DOHH2 (cell line): ENCODE measurements at regions not wholly inside any gene's neighbourhood (a gene's known extent, or its start where the extent isn't known, plus 50 kb on each side); places are given as distances from the start of the nearest gene placed in this dataset.
"Not testable (repeated sequence)": the region's sequence is repeated elsewhere in the genome, so short reads cannot be mapped to it uniquely, and the experiment has no call there.

Experiments
- H3F3A ChIP-seq: fragments of 200-600 bp; sonication (generic), shearing (Covaris generic); 2 replicates; pipeline ENCODE4 v1.6.0; 2016; ENCODE audit warnings: antibody characterized with exemption, mild to moderate bottlenecking; ENCODE audit not compliant: control insufficient read depth, insufficient read depth
- H3K27ac ChIP-seq: fragments of 200-600 bp; sonication (generic); 2 replicates; pipeline ENCODE4 v1.5.1; 2014; ENCODE audit warnings: low read depth, mild to moderate bottlenecking, low read length, moderate library complexity
- H3K27me3 ChIP-seq: fragments of 200-600 bp; sonication (generic); 2 replicates; pipeline ENCODE4 v1.6.1; 2014; ENCODE audit warnings: mild to moderate bottlenecking, low read length, mixed read lengths; ENCODE audit not compliant: control insufficient read depth
- H3K36me3 ChIP-seq: fragments of 200-600 bp; sonication (generic); 2 replicates; pipeline ENCODE4 v1.6.1; 2014; ENCODE audit warnings: mild to moderate bottlenecking, low read length, moderate library complexity, mixed read lengths; ENCODE audit not compliant: control insufficient read depth
- H3K4me1 ChIP-seq: fragments of 200-600 bp; sonication (generic); 2 replicates; pipeline ENCODE4 v1.6.1; 2014; ENCODE audit warnings: mild to moderate bottlenecking, low read length, mixed read lengths; ENCODE audit not compliant: control insufficient read depth
- H3K4me2 ChIP-seq: fragments of 200-600 bp; sonication (generic); 2 replicates; pipeline ENCODE4 v1.6.0; 2014; ENCODE audit warnings: mild to moderate bottlenecking, low read length, moderate library complexity
- H3K4me3 ChIP-seq: fragments of 200-600 bp; sonication (generic); 2 replicates; pipeline ENCODE4 v1.5.1; 2014; ENCODE audit warnings: mild to moderate bottlenecking, low read length, mixed read lengths
- H3K79me2 ChIP-seq: fragments of 200-600 bp; sonication (generic); 2 replicates; pipeline ENCODE4 v1.6.1; 2014; ENCODE audit warnings: mild to moderate bottlenecking, low read length, mixed read lengths; ENCODE audit not compliant: control insufficient read depth
- H3K9me2 ChIP-seq: fragments of 200-600 bp; sonication (generic); replicated peaks from 2 replicates; pipeline ENCODE4 v1.6.1; 2014; ENCODE audit warnings: mild to moderate bottlenecking, low read length, mixed read lengths; ENCODE audit not compliant: control insufficient read depth
- H3K9me3 ChIP-seq: fragments of 200-600 bp; sonication (generic); 2 replicates; pipeline ENCODE4 v1.6.1; 2014; ENCODE audit warnings: antibody characterized with exemption, low read length, mixed read lengths; ENCODE audit not compliant: control insufficient read depth, insufficient read depth
- H4K20me1 ChIP-seq: fragments of 200-600 bp; sonication (generic); 2 replicates; pipeline ENCODE4 v1.6.0; 2014; ENCODE audit warnings: low read depth, mild to moderate bottlenecking, antibody characterized with exemption, low read length, moderate library complexity; ENCODE audit not compliant: control insufficient read depth, insufficient read depth
- CTCF ChIP-seq: fragments of 200-600 bp; sonication (generic); IDR thresholded peaks from one replicate; pipeline ENCODE4 v1.5.1; 2014; ENCODE audit warnings: antibody characterized with exemption, mild to moderate bottlenecking, low read depth, low read length; ENCODE audit not compliant: poor library complexity, severe bottlenecking
- EZH2phosphoT487 ChIP-seq: fragments of 200-600 bp; sonication (generic); IDR thresholded peaks from 2 replicates; pipeline ENCODE4 v1.6.1; 2017; ENCODE audit warnings: borderline replicate concordance, mild to moderate bottlenecking, antibody characterized with exemption, low read length, moderate library complexity, mixed read lengths

- no peaks in the 10 kb centered on the region for H4K20me1 ChIP-seq
- H3K9me2 ChIP-seq: no peaks in the 10 kb centered on the region
- peaks cover 7% of the 10 kb centered on the region for H3K27me3 ChIP-seq
- H3K79me2 ChIP-seq: no peaks in the 10 kb centered on the region
- no peaks in the 10 kb centered on the region for H3K36me3 ChIP-seq
- no peaks in the 10 kb centered on the region for H3F3A ChIP-seq
- TF ChIP-seq CTCF: no peak
- no peak for TF ChIP-seq EZH2phosphoT487
- H3K4me2 ChIP-seq: no peak overlapping the region
- H3K4me1 ChIP-seq: no peaks in the 10 kb centered on the region
- no peaks in the 10 kb centered on the region for H3K9me3 ChIP-seq
- H3K4me3 ChIP-seq: no peak overlapping the region
- H3K27ac ChIP-seq: no peak overlapping the region
These were observed 211.7 kb upstream of the ELL2 start for GRCh38 chr5:96173366-96173765.

- Histone ChIP-seq H3F3A (no peaks in the 10 kb centered on the region), H3K4me2 (no peak overlapping the region), H3K9me3 (no peaks in the 10 kb centered on the region), H3K4me3 (no peak overlapping the region), H3K36me3 (no peaks in the 10 kb centered on the region), H3K4me1 (no peaks in the 10 kb centered on the region), H3K9me2 (no peaks in the 10 kb centered on the region), H3K27me3 (peaks cover 4% of the 10 kb centered on the region), H4K20me1 (no peaks in the 10 kb centered on the region), H3K27ac (no peak overlapping the region), H3K79me2 (no peaks in the 10 kb centered on the region)
- TF ChIP-seq EZH2phosphoT487 (no peak), CTCF (no peak)
These were observed 210.8 kb upstream of the ELL2 start for GRCh38 chr5:96172436-96172835.

GRCh38 chr5:96171973-96172372, 210.3 kb upstream of the ELL2 start:
- not testable (repeated sequence) for H3K4me3 ChIP-seq, H3K79me2 ChIP-seq, H3K27ac ChIP-seq

GRCh38 chr5:96170481-96171125, 209.0 kb upstream of the ELL2 start:
- not testable (repeated sequence) for H3K27ac ChIP-seq, H3F3A ChIP-seq, H3K4me2 ChIP-seq, H3K9me3 ChIP-seq, H3K9me2 ChIP-seq, H3K79me2 ChIP-seq, H3K36me3 ChIP-seq, H3K4me1 ChIP-seq, H4K20me1 ChIP-seq, H3K27me3 ChIP-seq, H3K4me3 ChIP-seq

More at GRCh38 chr5:96171973-96172372, 210.3 kb upstream of the ELL2 start:
- not testable (repeated sequence) for H3K4me1 ChIP-seq, H3F3A ChIP-seq, H4K20me1 ChIP-seq, H3K9me3 ChIP-seq, H3K27me3 ChIP-seq, H3K4me2 ChIP-seq, H3K36me3 ChIP-seq, H3K9me2 ChIP-seq

- not testable (repeated sequence) for H3K27ac ChIP-seq, H3K4me2 ChIP-seq, H3K27me3 ChIP-seq, H3K36me3 ChIP-seq, H3F3A ChIP-seq, H3K79me2 ChIP-seq, H4K20me1 ChIP-seq, H3K4me3 ChIP-seq, H3K9me2 ChIP-seq, H3K4me1 ChIP-seq, H3K9me3 ChIP-seq
These were observed 207.2 kb upstream of the ELL2 start for GRCh38 chr5:96168833-96169232.
